ENCODE measurements at regions not wholly inside any gene's neighbourhood (a gene's known extent, or its start where the extent isn't known, plus 50 kb on each side); places are given as distances from the start of the nearest gene placed in this dataset.

DNA sequence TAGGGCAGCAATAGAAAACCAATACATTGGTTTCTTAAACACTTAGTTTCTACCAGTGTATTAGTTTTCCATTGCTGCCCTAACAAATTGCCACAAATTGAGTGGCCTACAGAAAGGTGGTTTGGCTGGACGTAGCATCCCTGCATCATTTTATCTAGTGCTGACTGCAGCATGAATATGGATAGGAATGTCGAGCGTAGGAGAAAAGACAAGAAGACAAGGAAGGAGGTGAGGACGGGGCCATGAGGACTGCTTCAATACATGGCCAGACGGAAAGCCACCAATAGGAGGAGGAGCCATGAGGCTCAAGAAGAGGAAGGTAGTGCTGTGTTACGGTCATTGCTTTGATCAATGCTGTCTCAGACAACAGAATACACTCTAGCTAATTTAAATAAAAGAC is 154.5 kb upstream of the NDUFV2 start:
- H3K4me3 ChIP-seq (ENCODE audit: extremely low read depth in 1 of 4, insufficient read depth in 2 of 4, low read depth in 3 of 4, low read length in 4 of 4), result no peak overlapping the region
- no peak overlapping the region for H2AFZ ChIP-seq (ENCODE audit: low read length)
- no peaks in the 10 kb centered on the region for H3K79me1 ChIP-seq (ENCODE audit: low read depth, low read length)
- 0 out of 2 replicates have a peak overlapping the region, but pooled peaks have one; percentile 82 for H2BK20ac ChIP-seq (ENCODE audit: low read length)
- H3K79me2 ChIP-seq (ENCODE audit: control insufficient read depth in 1 of 2, insufficient read depth in 2 of 2, low read length in 2 of 2), result no peaks in the 10 kb centered on the region; a peak in 1 of 4 replicates
- H3K23ac ChIP-seq (ENCODE audit: insufficient read length), result no peak overlapping the region
- no peak overlapping the region for H3K4me2 ChIP-seq (ENCODE audit: insufficient read depth in 1 of 2, low read depth in 2 of 2, low read length in 2 of 2)
- H2BK120ac ChIP-seq (replicated peaks; ENCODE audit: low read depth, low read length), result no peak overlapping the region
- no peaks in the 10 kb centered on the region for H4K20me1 ChIP-seq (replicated peaks in 1 of 2; ENCODE audit: control insufficient read depth in 1 of 2, insufficient read depth in 2 of 2, low read length in 2 of 2)
- no peaks in the 10 kb centered on the region; the same call in 1 of the 2 replicates for H3K23me2 ChIP-seq (ENCODE audit: low read depth, low read length)
- H2BK12ac ChIP-seq (ENCODE audit: low read depth, low read length), result peak overlapping the region; percentile 93
- no peak overlapping the region for H4K5ac ChIP-seq (ENCODE audit: insufficient read length, low read depth, low read length)
- peaks cover 9 to 14% (median 12%) of the 10 kb centered on the region in 4 experiments for H3K4me1 ChIP-seq (replicated peaks in 1 of 4; ENCODE audit: control insufficient read depth in 3 of 4, insufficient read depth in 4 of 4, low read length in 3 of 4)
- peak overlapping the region; percentile 46 for H4K91ac ChIP-seq (replicated peaks; ENCODE audit: insufficient read length, low read length)
- H3K4ac ChIP-seq (replicated peaks; ENCODE audit: insufficient read length, low read depth, low read length), result no peak overlapping the region
- H4K8ac ChIP-seq (ENCODE audit: extremely low read depth, insufficient read depth, low read length), result no peak overlapping the region
- H3K14ac ChIP-seq (ENCODE audit: insufficient read length), result no peak overlapping the region
- peak overlapping the region; percentile 85; the same call in 1 of the 2 replicates for H2AK5ac ChIP-seq (ENCODE audit: low read depth, low read length)
- 91% methylated on average over 6 of the region's 6 CpGs; no CpG with 5 or more reads in 1 of the 2 experiments for WGBS, 2 experiments (ENCODE audit: extremely low coverage in 1 of 2, insufficient coverage in 1 of 2, insufficient read length in 1 of 2, insufficient replicate concordance in 2 of 2, low coverage in 1 of 2, low lambda C conversion rate in 2 of 2, missing lambda C conversion rate in 1 of 2)
- no peak overlapping the region for H3K56ac ChIP-seq (replicated peaks; ENCODE audit: insufficient read length, low read depth, low read length)
- peak overlapping the region; percentile 32; the same call in 1 of the 2 replicates for H2BK15ac ChIP-seq (ENCODE audit: low read length)
- no peak for FAIRE-seq
- no peak overlapping the region for H3K9ac ChIP-seq (replicated peaks in 1 of 4; ENCODE audit: extremely low read depth in 1 of 4, low read depth in 3 of 4, low read length in 3 of 4)
- H3K36me3 ChIP-seq (ENCODE audit: control insufficient read depth in 2 of 4, insufficient read depth in 4 of 4, low read length in 3 of 4), result no peaks in the 10 kb centered on the region
- peaks cover 0 to 6% of the 10 kb centered on the region in 2 experiments; a peak in 2 of 4 replicates for H3K9me3 ChIP-seq (ENCODE audit: insufficient read depth in 2 of 2, low read depth in 1 of 2, low read length in 1 of 2)
- no peak overlapping the region for H3K27ac ChIP-seq (ENCODE audit: low read depth, low read length)
- no peak overlapping the region for H3K18ac ChIP-seq (ENCODE audit: extremely low read depth, low read length)
- no peak for DNase-seq (ENCODE audit: low read depth in 1 of 2, low spot score in 2 of 2)
- ChIA-PET POLR2A (ENCODE audit: partially characterized antibody) (interaction anchor here (0.7 kb wide), 1 partner anchor 9 kb away, joined by 3 read pairs; no protein-coding TSS in a partner anchor), CTCF (ENCODE audit: partially characterized antibody) (interaction anchor here (0.6 to 1.5 kb wide), 4 partner anchors 9 to 240 kb away, joined by 3 to 5 read pairs (median 4); no protein-coding TSS in a partner anchor)
- 0 out of 7 replicates have a peak, but pooled peaks cover 0 to 2% (median 0%) of the 10 kb centered on the region in 4 experiments for H3K27me3 ChIP-seq (replicated peaks in 1 of 4; ENCODE audit: control insufficient read depth in 3 of 4, extremely low read depth in 1 of 4, insufficient read depth in 3 of 4, low read length in 3 of 4)
- peak overlapping the region; percentile 83; the same call in 1 of the 2 replicates for H2BK5ac ChIP-seq (ENCODE audit: low read depth, low read length)
- TF ChIP-seq EGR1 (IDR thresholded peaks at IDR 0.05; ENCODE audit: borderline replicate concordance, low read depth, low read length), result no peak
- TF ChIP-seq TEAD4 (IDR thresholded peaks at IDR 0.05; ENCODE audit: low read depth, low read length), result no peak
- TF ChIP-seq CBX8 (IDR thresholded peaks at IDR 0.05; ENCODE audit: borderline replicate concordance, low read depth, low read length), result no peak
- TF ChIP-seq RAD21 (IDR thresholded peaks at IDR 0.05 in 1 of 2, conservative IDR thresholded peaks at IDR 0.05 in 1 of 2; ENCODE audit: low read depth in 2 of 2, low read length in 2 of 2), result no peak
- TF ChIP-seq CTBP2 (IDR thresholded peaks at IDR 0.05; ENCODE audit: borderline replicate concordance, insufficient read depth, insufficient read length, low read length), result no peak
- no peak for TF ChIP-seq CBX5 (IDR thresholded peaks at IDR 0.05; ENCODE audit: low read depth, low read length)
- TF ChIP-seq JUN (IDR thresholded peaks at IDR 0.05; ENCODE audit: low read depth, low read length), result no peak
- TF ChIP-seq POU5F1 (IDR thresholded peaks at IDR 0.05; ENCODE audit: low read depth, low read length), result no peak
- TF ChIP-seq SRF (IDR thresholded peaks at IDR 0.05; ENCODE audit: low read depth, low read length), result no peak
- TF ChIP-seq, protein P1, sequence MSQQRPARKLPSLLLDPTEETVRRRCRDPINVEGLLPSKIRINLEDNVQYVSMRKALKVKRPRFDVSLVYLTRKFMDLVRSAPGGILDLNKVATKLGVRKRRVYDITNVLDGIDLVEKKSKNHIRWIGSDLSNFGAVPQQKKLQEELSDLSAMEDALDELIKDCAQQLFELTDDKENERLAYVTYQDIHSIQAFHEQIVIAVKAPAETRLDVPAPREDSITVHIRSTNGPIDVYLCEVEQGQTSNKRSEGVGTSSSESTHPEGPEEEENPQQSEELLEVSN (IDR thresholded peaks at IDR 0.05), result no peak
- TF ChIP-seq KDM1A (IDR thresholded peaks at IDR 0.05; ENCODE audit: borderline replicate concordance, low read length), result no peak
- TF ChIP-seq YY1 (IDR thresholded peaks at IDR 0.05; ENCODE audit: low read depth, low read length), result no peak
- no peak for TF ChIP-seq SIN3A (conservative IDR thresholded peaks at IDR 0.05 in 1 of 2, IDR thresholded peaks at IDR 0.05 in 1 of 2; ENCODE audit: low read depth in 1 of 2, low read length in 2 of 2)

Measured in H1 (cell line).